Lower lobe of right lung (tissue), 2 donors: ENCODE measurements at regions not wholly inside any gene's neighbourhood (a gene's known extent, or its start where the extent isn't known, plus 50 kb on each side); places are given as distances from the start of the nearest gene placed in this dataset.
"Not testable (repeated sequence)": the region's sequence is repeated elsewhere in the genome, so short reads cannot be mapped to it uniquely, and the experiment has no call there.

Experiments used
- ATAC-seq, 2 donors: fragments of 200-7000 bp; cut with Tn5 transposase; one replicate each; pipeline ENCODE4 v1.9.1; 2020 to 2022; ENCODE audit warnings: mild to moderate bottlenecking in 2 of 2, moderate library complexity in 2 of 2
- DNase-seq: peaks from one replicate; pipeline ENCODE4 v3.0.0-alpha.2; 2020
- H3K27ac ChIP-seq: fragments of 200-600 bp; one replicate; pipeline ENCODE4 v1.8.0; 2022
- H3K27me3 ChIP-seq: fragments of 200-600 bp; one replicate; pipeline ENCODE4 v1.8.0; 2022; ENCODE audit warnings: low read depth
- H3K36me3 ChIP-seq: fragments of 200-600 bp; one replicate; pipeline ENCODE4 v1.8.0; 2022; ENCODE audit warnings: mild to moderate bottlenecking
- H3K4me1 ChIP-seq: fragments of 200-600 bp; one replicate; pipeline ENCODE4 v1.8.0; 2022
- H3K4me3 ChIP-seq: fragments of 200-600 bp; one replicate; pipeline ENCODE4 v1.8.0; 2022; ENCODE audit warnings: mild to moderate bottlenecking
- H3K9me3 ChIP-seq: fragments of 200-600 bp; one replicate; pipeline ENCODE4 v1.8.0; 2022
- CTCF ChIP-seq: fragments of 200-600 bp; IDR thresholded peaks from one replicate; pipeline ENCODE4 v1.8.0; 2022; ENCODE audit warnings: antibody characterized with exemption, mild to moderate bottlenecking
- intact Hi-C: fragments of 100-400 bp; cut with DNase I; formaldehyde crosslinking; loops from one replicate; pipeline ENCODE4 v1.11.0; 2022
- donor health status: DM: no; HTN: yes; CAD: no; lungs with severe emphysema.

- no peak for DNase-seq
- Histone ChIP-seq H3K27me3 (peaks cover 3% of the 10 kb centered on the region), H3K4me1 (no peaks in the 10 kb centered on the region), H3K9me3 (no peaks in the 10 kb centered on the region), H3K27ac (no peak overlapping the region), H3K36me3 (no peaks in the 10 kb centered on the region), H3K4me3 (no peak overlapping the region)
- intact Hi-C loops, result no loop called here
- ATAC-seq, result no peak
- no peak for TF ChIP-seq CTCF
Observed at GRCh38 chr22:48482771-48483170, 1344.9 kb downstream of the BRD1 start.

GRCh38 chr22:48482198-48482597, 1345.5 kb downstream of the BRD1 start:
- DNase-seq, ATAC-seq, H3K9me3 ChIP-seq, H3K4me3 ChIP-seq, H3K27ac ChIP-seq, H3K27me3 ChIP-seq, H3K4me1 ChIP-seq, H3K36me3 ChIP-seq, intact Hi-C loops: not testable (repeated sequence)

- TF ChIP-seq CTCF, result no peak
- intact Hi-C loops, result no loop called here
Observed at GRCh38 chr22:48481748-48482147, 1345.9 kb downstream of the BRD1 start.

GRCh38 chr22:48478529-48479265, 1349.0 kb downstream of the BRD1 start:
- no peaks in the 10 kb centered on the region for H3K4me1 ChIP-seq
- H3K36me3 ChIP-seq, result no peaks in the 10 kb centered on the region
- peaks cover 7% of the 10 kb centered on the region for H3K27me3 ChIP-seq
- peak; percentile 6 for DNase-seq
- H3K9me3 ChIP-seq, result no peaks in the 10 kb centered on the region
- ATAC-seq, result no peak
- no peak overlapping the region for H3K4me3 ChIP-seq
- no peak for TF ChIP-seq CTCF
- H3K27ac ChIP-seq, result no peak overlapping the region
- intact Hi-C loops, result no loop called here

More at GRCh38 chr22:48481748-48482147, 1345.9 kb downstream of the BRD1 start:
- ATAC-seq (no peak), DNase-seq (no peak)
- Histone ChIP-seq H3K4me3 (no peak overlapping the region), H3K36me3 (no peaks in the 10 kb centered on the region), H3K27me3 (no peaks in the 10 kb centered on the region), H3K9me3 (no peaks in the 10 kb centered on the region), H3K27ac (no peak overlapping the region), H3K4me1 (no peaks in the 10 kb centered on the region)

- DNase-seq (peak; percentile 37), ATAC-seq (no peak)
- H3K4me1 ChIP-seq, result no peaks in the 10 kb centered on the region
- intact Hi-C loops, result no loop called here
- H3K9me3 ChIP-seq, result no peaks in the 10 kb centered on the region
- H3K27me3 ChIP-seq, result peaks cover 12% of the 10 kb centered on the region
- no peak for TF ChIP-seq CTCF
- H3K4me3 ChIP-seq, result no peak overlapping the region
- no peaks in the 10 kb centered on the region for H3K36me3 ChIP-seq
- no peak overlapping the region for H3K27ac ChIP-seq
Observed at GRCh38 chr22:48478124-48478523, 1349.5 kb downstream of the BRD1 start.

- Histone ChIP-seq H3K4me1 (no peaks in the 10 kb centered on the region), H3K27me3 (peaks cover 12% of the 10 kb centered on the region), H3K27ac (no peak overlapping the region), H3K36me3 (no peaks in the 10 kb centered on the region), H3K9me3 (no peaks in the 10 kb centered on the region), H3K4me3 (no peak overlapping the region)
- peak in 1 of 2 donors; percentile 11 for ATAC-seq
- intact Hi-C loops, result no loop called here
- peak; percentile 31 for DNase-seq
- no peak for TF ChIP-seq CTCF
Observed at GRCh38 chr22:48477031-48477721, 1350.5 kb downstream of the BRD1 start.
